Mucosa of gallbladder (tissue), 1 donor: ENCODE measurements at regions not wholly inside any gene's neighbourhood (a gene's known extent, or its start where the extent isn't known, plus 50 kb on each side); places are given as distances from the start of the nearest gene placed in this dataset.
"Not testable (repeated sequence)": the region's sequence is repeated elsewhere in the genome, so short reads cannot be mapped to it uniquely, and the experiment has no call there.

Experiments used
- DNase-seq: peaks from one replicate; pipeline ENCODE4 v3.0.0-alpha.2; 2020; ENCODE audit warnings: low spot score
- donor health status: DM: no; HTN: no; CAD: no.

DNA sequence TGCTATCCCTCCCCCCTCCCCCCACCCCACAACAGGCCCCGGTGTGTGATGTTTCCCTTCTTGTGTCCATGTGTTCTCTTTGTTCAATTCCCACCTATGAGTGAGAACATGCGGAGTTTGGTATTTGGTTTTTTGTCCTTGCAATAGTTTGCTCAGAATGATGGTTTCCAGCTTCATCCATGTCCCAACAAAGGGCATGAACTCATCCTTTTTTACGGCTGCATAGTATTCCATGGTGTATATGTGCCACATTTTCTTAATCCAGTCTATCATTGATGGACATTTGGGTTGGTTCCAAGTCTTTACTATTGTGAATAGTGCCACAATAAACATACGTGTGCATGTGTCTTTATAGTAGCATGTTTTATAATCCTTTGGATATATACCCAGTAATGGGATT lies 98.3 kb upstream of the DPH5 start:
- not testable (repeated sequence) for DNase-seq

DNA sequence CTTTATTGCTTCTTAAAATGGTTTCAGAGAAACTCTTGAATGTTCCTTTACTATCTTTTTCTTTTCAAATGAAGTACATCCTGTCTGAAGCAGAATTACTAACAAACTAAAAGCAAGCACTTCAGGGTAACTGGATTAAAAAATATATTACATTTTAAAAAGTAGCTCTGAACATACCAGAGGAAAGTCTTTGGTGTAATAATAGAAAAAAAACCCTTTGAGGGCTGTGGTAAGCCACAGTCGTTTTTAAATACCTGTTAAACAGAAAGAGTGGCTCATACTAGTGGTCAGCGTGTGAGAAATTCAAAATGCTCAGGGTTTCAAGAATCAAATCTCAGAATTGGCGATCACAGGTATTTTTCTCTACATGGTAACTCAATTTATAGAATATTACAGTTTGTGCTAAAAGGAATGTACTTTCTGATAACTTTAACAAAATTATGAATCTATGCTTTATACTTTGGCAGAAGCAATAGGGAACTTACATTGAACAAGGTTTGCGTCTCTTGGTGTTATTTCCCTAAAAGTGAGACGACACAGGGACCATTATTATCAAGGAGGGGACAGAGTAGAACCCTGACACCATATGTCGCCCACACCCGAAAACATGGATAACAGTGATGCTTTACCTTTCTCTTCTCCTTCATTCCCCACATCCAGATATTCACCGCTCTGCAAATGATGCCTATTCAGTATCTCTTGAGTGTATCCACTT lies 97.0 kb upstream of the DPH5 start:
- DNase-seq, result no peak

DNA sequence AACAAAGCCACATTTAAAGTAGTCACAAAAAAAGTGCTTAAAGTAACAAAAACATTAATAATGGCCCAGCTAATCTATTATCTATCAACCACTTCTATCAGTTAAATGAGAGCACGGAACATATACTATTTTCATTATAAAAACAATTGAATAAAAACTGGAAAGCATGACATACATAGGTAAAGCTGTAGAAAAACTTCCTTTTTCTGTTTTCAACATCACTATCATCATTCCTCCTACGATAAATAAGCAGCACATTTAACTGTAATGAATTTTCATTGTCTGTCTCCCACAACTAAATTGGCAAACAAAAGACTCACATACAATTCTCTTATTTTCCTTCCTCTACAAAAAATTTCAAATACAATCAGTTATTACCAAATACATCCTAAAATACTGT lies 96.4 kb upstream of the DPH5 start:
- DNase-seq, result no peak

DNA sequence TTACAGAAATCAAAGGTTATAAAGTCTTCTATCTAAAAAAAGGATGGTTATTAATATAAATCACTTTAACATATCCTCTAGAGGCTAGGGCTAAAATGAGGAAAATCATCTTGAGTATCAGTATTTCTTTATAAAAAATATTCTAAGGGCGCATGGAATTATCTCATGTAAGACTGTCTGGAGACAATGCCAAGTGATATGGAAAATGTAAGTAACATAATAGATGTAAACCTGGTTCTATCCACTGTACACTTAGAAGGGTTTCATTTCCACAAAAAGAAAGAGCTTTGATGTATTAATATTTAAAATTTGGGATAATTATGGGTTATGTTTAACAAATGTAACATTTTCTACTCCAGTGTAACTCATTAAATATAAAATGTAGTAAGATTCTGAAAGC lies 95.9 kb upstream of the DPH5 start:
- no peak for DNase-seq

DNA sequence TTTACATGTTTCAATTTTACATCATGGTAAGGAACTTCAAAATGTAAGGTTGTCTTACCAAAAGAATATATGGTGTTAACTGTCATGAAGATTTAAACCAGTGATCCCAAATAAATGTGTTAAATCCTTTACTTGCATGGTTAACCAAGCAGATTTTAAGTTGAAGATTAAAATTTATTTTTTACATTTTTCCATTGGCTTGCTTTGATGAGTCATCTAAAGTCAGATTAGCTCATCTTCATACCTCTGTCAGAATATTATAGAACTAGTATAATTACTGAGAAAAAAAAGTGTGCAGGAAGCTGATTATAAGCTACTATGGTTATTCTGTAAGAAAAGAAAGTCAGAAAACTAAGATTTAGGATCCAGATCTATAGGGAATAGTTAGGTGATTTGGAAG lies 95.3 kb upstream of the DPH5 start:
- no peak for DNase-seq

DNA sequence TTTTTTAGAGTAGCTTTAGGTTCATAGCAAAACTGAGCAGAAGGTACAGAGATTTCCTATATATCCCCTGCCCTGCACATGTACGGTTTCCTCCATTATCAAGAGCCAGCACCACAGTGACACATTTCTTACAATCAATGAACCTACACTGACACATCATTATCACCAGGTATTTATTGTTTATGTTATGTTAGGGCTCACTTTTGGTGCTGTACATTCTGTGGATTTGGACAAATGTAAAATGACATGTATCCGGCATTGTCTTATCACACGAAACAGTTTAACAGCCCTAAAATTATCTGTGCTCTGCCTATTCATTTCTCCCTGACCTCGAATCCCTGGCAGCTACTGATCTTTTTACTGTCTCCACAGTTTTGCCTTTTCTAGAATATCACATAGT lies 93.7 kb upstream of the DPH5 start:
- no peak for DNase-seq

DNA sequence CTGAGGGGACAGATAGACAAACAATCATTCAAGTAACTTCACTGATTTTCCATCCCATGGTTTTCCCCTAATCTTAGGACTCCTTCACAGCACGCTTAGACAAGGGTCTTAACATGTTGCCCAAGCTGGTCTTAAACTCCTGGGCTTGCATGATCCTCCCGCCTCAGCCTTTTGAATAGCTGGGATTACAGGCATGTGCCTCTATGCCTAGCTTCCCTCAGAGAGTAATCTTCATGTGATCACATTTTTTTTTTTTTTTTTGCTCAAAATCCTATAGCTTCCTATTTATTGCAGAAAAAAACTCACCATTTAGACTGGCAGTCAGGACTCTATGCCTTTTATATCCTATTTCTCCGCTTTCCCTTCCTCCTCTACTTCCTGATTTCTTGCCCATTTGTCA lies 90.4 kb upstream of the DPH5 start:
- no peak for DNase-seq

DNA sequence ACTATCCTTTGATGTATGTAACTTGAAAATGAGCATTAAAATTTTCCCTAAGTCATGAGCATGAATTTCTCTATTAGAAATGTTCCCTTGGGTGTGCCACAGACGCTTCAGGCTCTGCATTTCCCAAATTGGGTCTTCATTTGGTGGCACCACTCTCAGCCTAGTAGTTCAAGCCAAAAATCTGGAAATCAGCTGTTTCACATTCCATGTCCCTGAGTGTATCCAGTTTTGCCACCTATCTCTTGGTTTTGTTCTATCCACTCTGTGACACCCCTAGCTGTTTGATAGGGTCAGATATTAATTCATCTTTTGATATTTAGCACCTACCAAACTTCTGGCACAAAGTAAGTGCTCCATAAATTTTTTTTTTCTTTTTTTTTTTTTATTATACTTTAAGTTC lies 89.5 kb upstream of the DPH5 start:
- no peak for DNase-seq

DNA sequence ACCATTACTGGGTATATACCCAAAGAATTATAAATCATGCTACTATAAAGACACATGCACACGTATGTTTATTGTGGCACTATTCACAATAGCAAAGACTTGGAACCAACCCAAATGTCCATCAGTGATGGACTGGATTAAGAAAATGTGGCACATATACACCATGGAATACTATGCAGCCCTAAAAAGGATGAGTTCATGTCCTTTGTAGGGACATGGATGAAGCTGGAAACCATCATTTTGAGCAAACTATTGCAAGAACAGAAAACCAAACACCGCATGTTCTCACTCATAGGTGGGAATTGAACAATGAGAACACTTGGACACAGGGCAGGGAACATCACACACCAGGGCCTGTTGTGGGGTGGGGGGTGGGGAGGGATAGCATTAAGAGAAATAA lies 88.5 kb upstream of the DPH5 start:
- DNase-seq, result not testable (repeated sequence)

DNA sequence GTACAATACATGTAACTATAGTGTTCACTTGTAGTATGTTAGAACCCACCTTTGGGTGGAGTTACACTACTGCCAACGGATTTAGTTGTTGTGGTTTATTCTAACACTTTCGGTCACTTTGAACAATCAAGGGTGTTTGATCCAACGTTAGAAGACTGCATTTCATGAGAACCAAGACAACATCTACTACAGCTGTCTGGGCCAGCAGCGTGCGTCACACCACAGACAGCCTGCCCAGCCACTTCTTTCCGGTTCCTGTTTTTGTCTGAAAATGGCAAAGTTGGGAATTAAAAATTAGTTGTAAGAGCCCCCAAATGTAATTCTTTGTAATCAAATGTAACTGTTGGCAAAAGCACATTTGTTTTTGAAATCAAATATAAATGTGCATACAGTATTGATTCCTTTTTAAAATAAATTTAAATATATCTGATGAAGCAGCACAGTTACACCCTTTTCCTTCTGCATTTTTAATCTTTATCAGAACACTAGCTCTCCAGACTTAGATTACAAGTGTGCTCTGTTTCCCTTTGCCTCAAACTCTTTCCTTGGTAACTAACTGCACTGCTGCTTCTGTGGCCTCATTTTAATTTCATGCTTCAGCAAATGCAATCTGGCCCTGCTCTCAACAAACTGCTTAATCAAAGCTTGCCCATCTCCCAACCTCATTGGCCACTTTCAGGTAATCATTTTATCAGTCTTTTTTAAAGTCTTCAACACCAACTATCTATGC lies 86.6 kb upstream of the DPH5 start:
- DNase-seq, result peak; percentile 14

DNA sequence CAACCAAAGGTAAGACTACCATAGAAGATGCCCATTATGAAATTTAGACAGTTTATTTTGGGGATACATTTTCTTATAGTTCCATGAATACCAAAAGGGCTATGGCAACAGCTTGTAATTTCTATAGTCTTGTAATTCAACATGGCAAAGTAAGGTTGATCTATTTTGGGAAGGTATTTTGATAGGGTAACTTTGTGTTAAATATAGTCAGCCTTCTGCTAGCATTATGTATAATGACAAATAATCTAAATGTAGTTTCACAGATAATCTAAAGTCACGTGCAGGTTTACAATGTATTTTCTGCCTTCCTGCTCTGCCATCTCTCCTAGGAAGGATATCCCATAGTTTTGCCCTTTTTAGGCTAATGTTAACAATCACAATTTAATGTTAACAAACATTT lies 85.9 kb upstream of the DPH5 start:
- DNase-seq, result no peak

DNA sequence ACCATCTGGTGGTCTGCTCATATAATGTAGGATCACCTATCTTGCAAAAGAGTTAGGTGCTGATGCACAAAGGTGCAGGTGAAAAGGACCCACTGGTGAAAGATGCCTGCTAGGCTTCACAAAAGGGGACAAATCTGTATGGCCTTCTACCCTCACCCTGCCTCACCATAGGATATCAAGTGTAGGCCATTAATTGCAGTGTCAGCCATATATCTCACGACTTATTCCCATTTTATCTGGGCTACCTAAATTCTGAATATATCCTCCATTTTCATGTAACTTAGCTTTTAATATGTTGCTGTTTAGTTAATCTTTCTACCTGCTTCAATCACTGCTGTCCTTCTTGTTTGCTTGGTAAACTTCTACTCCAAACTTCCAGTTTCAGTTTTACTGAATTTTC lies 84.2 kb upstream of the DPH5 start:
- no peak for DNase-seq

DNA sequence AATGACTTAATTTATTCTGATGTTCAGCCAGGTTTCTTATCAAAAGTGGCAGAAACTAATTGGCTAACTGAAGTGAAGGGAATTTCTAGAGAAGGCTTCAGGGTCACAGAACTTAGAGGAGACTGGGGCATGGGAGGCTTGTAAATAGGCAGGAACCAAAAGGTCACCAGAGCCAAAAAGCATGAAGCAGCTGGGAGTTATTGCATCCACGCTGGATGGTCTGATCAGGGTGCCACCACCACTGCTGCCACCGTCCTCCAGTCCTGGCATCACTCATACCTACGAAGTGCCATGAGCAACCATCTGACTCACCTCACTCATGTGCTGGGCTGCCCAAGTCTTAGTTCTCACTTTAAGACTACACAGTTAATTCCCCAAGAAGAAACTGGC lies 82.5 kb upstream of the DPH5 start:
- DNase-seq, result no peak

DNA sequence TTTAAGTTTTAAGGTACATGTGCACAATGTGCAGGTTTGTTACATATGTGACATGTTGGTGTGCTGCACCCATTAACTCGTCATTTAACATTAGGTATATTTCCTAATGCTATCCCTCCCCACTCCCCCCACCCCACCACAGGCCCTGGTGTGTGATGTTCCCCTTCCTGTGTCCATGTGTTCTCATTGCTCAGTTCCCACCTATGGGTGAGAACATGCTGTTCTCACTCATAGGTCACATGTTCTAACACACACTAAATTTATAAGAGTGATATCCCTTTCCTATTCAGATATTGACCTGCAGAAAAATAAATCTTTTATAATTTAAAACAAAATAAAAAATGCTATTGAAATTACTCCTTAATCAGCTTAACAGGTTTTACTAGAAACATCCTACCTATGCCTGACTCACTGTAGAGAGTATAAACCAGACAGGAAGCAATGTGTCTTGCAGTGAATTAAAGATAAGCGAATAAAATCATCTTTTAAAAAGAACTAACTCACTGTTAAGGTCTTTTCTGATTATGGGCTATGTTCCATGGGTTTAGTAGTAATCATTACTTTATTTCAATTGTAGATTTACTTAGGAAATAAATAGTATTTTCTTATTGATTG lies 82.0 kb upstream of the DPH5 start:
- no peak for DNase-seq

DNA sequence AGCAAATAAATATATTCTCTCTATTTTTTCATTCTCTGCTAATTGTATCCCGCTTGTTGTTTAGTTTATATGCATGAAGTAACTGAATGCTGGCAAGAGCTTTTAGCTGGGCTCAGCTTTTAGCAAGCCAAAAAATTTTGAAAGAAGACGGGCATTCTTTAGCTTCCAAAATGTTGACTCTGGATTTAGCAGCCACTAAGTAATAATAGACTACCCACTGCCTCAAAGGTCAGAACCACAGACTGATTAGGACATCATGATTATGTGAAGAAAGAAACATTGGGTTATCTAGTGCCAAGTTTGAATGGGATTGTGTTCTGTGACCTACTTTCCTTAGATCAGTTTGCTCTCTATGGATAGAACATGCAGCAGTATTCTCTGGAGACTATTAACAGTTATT lies 80.3 kb upstream of the DPH5 start:
- DNase-seq, result no peak

DNA sequence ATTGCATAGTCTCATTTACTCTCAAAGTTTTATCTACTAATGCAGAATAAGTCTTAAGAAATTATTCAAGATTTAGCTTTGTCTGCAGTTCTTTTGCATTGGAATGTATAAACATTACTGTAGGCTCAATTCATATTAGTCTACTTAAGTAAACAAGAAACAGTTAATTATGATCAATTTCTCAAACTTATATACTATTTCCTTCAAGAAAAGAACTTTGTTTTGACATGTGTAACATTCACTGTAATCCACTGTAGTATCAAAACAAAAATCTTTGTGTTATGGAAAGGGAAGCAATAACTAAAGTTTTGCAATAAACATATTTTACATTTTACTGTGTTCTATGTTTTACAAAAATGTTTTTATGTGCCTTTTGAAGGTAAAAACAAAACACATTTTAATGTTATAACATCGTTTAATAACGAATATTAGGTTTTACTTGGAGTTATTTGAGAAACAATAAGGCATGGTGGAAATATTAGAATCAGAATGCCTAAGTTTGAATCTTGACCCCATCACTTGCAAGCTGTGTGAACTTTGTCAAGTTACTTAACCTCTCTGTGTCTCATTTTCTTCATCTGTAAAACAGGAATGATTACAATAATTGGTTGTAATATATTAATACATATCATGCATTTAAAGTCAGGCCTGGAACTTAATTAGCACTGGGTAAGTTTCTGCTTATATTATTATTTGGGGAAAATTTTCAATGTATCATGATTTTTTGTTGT lies 77.0 kb upstream of the DPH5 start:
- no peak for DNase-seq

DNA sequence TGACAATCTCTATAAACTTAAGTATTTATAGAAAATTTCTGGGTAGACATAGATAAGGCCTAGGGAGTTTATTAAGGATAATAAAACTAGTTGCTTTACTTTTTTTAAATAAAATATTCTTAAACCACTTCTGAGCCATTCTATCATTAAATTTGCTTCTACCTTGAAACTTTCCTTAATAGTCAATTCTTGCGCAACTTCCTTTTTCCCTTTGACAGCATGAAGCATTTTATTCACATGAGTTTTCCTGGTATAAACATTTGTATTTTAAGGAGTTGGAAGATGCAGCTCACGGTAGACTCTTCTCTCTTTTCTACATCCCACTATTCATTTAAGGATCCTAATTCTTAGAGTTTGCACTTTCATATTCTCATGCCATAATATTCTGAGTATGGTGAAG lies 75.8 kb upstream of the DPH5 start:
- DNase-seq, result no peak

DNA sequence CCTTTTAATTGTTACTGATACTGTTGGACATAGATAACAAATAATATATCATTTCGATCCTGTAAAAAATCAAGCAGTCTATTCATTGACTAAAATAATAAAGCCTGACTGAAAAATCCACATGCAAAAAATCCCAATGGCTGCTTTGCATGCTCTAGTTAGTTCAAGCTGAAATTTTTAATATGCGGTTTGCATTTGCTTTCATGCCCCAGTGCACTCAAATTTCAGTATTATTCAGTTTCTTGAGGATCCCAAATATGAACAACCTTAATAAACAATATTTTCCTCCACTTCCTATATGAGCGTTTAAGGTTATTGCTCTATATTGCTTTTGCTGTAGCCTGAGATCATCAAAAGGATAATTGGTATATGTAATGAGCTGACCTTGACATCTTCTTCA lies 75.1 kb upstream of the DPH5 start:
- DNase-seq, result no peak

DNA sequence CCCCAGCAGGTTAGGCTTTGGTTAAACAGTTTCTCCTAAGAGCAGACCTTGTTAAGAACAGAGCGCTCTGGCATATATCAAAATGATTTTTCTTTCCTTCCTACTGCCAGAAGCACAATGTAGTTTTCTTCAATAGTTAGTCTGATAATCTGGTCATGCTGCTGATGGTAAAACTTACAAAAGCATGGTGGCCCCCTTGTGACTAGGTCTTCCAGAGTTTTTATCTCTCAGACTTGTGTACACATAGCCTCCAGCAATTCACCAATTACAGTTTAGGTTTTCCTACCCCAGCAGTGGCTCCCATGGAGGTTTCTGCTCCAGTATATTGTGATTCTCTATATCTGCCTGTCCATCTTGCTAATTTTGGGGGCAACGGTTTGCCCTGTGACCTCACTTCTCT lies 73.3 kb upstream of the DPH5 start:
- no peak for DNase-seq

DNA sequence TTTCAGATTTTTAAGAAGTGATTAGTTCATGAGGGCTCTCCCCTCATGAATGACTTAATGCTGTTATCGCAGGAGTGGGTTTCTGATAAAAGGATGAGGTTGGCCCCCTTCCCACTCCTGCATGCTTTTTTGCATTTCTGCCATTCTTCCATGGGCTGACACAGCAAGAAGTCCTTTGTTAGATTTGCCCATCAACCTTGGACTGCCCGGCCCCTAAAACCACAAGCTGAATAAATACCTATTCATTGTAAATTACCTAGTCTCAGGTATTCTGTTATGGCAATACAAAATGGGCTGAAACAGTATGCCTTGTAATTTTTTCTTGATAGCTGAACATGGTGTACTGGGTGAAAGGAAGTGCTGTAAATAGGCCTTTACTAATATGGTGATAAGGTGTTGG lies 72.7 kb upstream of the DPH5 start:
- DNase-seq, result no peak

DNA sequence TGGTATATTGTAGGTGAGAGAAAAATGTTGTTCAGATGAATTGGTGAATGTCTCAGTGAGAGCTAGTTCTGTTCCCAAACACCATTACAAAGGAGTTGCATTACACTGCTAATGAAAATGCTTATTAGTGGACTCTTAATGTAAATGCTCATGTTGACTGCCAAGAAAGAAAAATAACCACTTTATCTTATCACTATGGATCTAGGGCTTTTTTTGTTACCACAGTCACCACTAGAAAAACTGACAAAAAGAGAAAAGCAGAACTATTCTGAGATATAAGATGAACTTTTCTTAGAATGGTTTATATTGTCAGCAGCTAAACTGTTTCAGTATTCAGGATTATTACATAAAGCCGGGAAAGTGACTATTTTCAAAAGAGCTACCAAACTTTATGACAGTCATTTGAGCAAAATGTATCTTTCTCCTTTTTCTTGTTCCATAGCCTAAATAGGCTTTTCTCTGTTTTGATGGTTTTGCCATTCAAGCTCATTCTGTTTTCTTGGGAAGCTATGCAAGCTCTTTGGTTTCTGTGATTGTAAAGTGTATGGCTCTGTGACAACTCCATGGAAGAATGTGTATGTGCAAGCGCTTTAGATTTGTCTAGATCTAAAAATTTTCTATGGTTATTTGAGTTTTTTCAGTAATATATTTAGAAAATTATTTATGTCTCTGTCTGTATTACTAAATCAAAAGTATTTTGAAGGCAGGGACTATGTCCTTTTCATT lies 64.2 kb upstream of the DPH5 start:
- DNase-seq, result no peak

DNA sequence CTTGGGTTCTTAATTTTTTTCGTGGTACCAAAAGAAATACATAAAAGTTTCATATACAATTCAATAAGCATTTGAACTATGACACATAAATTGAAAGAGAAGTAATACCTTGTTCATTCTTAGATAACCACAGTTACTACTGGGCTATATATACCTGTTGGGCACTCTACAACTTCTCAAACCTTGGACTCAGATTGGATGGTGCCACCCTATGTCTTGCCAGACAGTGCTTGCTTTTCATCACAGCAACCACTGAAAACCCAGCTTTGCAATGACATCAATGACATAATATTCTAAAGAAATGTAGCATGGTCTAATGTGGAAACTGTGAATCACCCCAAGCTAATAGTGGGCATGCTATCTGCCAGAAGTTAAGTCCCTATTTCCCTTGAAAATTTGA lies 62.8 kb upstream of the DPH5 start:
- no peak for DNase-seq
